HG02981 (cell line): ENCODE measurements at regions not wholly inside any gene's neighbourhood (a gene's known extent, or its start where the extent isn't known, plus 50 kb on each side); places are given as distances from the start of the nearest gene placed in this dataset.

Experiments
- ATAC-seq: cut with Tn5 transposase; IDR thresholded peaks from one replicate; pipeline ENCODE4 v1.9.1; 2021; ENCODE audit warnings: mild to moderate bottlenecking, moderate library complexity; ENCODE audit not compliant: unreplicated experiment

GRCh38 chr18:40624959-40625358 is 1330.1 kb upstream of the PIK3C3 start:
- no peak for ATAC-seq

- ATAC-seq, result no peak
Measured at GRCh38 chr18:40613721-40614120, 1341.3 kb upstream of the PIK3C3 start.

GRCh38 chr18:40612356-40612755 is 1342.7 kb upstream of the PIK3C3 start:
- no peak for ATAC-seq

GRCh38 chr18:40608226-40608625 is 1346.8 kb upstream of the PIK3C3 start:
- ATAC-seq, result no peak

GRCh38 chr18:40607542-40608148 is 1347.4 kb upstream of the PIK3C3 start:
- ATAC-seq, result no peak

- ATAC-seq, result no peak
Measured at GRCh38 chr18:40606996-40607395, 1348.0 kb upstream of the PIK3C3 start.

- ATAC-seq, result no peak
Measured at GRCh38 chr18:40583671-40584070, 1371.4 kb upstream of the PIK3C3 start.

- no peak for ATAC-seq
Measured at GRCh38 chr18:40582105-40582504, 1372.9 kb upstream of the PIK3C3 start.

GRCh38 chr18:40577981-40578365 is 1377.1 kb upstream of the PIK3C3 start:
- no peak for ATAC-seq

- no peak for ATAC-seq
Measured at GRCh38 chr18:40577239-40577980, 1377.6 kb upstream of the PIK3C3 start.

- no peak for ATAC-seq
Measured at GRCh38 chr18:40576507-40577115, 1378.4 kb upstream of the PIK3C3 start.

GRCh38 chr18:40570615-40571014 is 1384.4 kb upstream of the PIK3C3 start:
- no peak for ATAC-seq

- no peak for ATAC-seq
Measured at GRCh38 chr18:40569605-40570004, 1385.4 kb upstream of the PIK3C3 start.

- no peak for ATAC-seq
Measured at GRCh38 chr18:40566510-40566844, 1388.6 kb upstream of the PIK3C3 start.

GRCh38 chr18:40565805-40566509 is 1389.1 kb upstream of the PIK3C3 start:
- ATAC-seq, result no peak

GRCh38 chr18:40559556-40559955 is 1395.5 kb upstream of the PIK3C3 start:
- no peak for ATAC-seq

- ATAC-seq, result no peak
Measured at GRCh38 chr18:40558706-40559392, 1396.2 kb upstream of the PIK3C3 start.

GRCh38 chr18:40555914-40556313 is 1399.1 kb upstream of the PIK3C3 start:
- ATAC-seq, result no peak

- ATAC-seq, result no peak
Measured at GRCh38 chr18:40553029-40553428, 1402.0 kb upstream of the PIK3C3 start.

GRCh38 chr18:40546875-40547274 is 1408.2 kb upstream of the PIK3C3 start:
- ATAC-seq, result no peak

- no peak for ATAC-seq
Measured at GRCh38 chr18:40534723-40535122, 1420.3 kb upstream of the PIK3C3 start.
